RWPE2 (cell line): ENCODE measurements at regions not wholly inside any gene's neighbourhood (a gene's known extent, or its start where the extent isn't known, plus 50 kb on each side); places are given as distances from the start of the nearest gene placed in this dataset.

Source experiments
- ATAC-seq: fragments of 200-7000 bp; cut with Tn5 transposase; 3 replicates; pipeline ENCODE4 v1.9.1; 2021; ENCODE audit warnings: low read depth
- DNase-seq: peaks from one replicate; pipeline ENCODE4 v3.0.0-alpha.2; 2020; ENCODE audit warnings: low spot score
- H3K27ac ChIP-seq: fragments of 450-650 bp; 2 replicates; pipeline ENCODE4 v1.5.1; 2017; ENCODE audit warnings: mild to moderate bottlenecking; ENCODE audit not compliant: poor library complexity, severe bottlenecking
- H3K27me3 ChIP-seq: fragments of 250-450 bp; sonication (Bioruptor Pico); 2 replicates; pipeline ENCODE4 v1.5.1; 2021; ENCODE audit warnings: mild to moderate bottlenecking, moderate library complexity; ENCODE audit not compliant: insufficient read depth, poor library complexity, severe bottlenecking
- H3K36me3 ChIP-seq: fragments of 250-450 bp; sonication (Bioruptor Pico); 2 replicates; pipeline ENCODE4 v1.5.1; 2020; ENCODE audit warnings: low read depth, mild to moderate bottlenecking, moderate library complexity
- H3K4me1 ChIP-seq: fragments of 250-450 bp; sonication (Bioruptor Pico); 2 replicates; pipeline ENCODE4 v1.5.1; 2021; ENCODE audit warnings: mild to moderate bottlenecking, moderate library complexity; ENCODE audit not compliant: insufficient read depth, poor library complexity, severe bottlenecking
- H3K4me3 ChIP-seq: fragments of 250-450 bp; sonication (Bioruptor Pico); 2 replicates; pipeline ENCODE4 v1.5.1; 2021; ENCODE audit warnings: mild to moderate bottlenecking, moderate library complexity; ENCODE audit not compliant: severe bottlenecking
- H3K9me3 ChIP-seq: fragments of 250-450 bp; sonication (Bioruptor Pico); 2 replicates; pipeline ENCODE4 v1.5.1; 2021; ENCODE audit warnings: mild to moderate bottlenecking, moderate library complexity; ENCODE audit not compliant: severe bottlenecking
- CTCF ChIP-seq: fragments of 450-650 bp; IDR thresholded peaks from one replicate; pipeline ENCODE4 v1.5.1; 2017; ENCODE audit warnings: mild to moderate bottlenecking, moderate library complexity; ENCODE audit not compliant: poor library complexity, severe bottlenecking

GRCh38 chr11:115566180-115566764 is 62.1 kb upstream of the CADM1 start:
- no peak for DNase-seq
- no peak for ATAC-seq

GRCh38 chr11:115564851-115565250 is 60.6 kb upstream of the CADM1 start:
- ATAC-seq (no peak), DNase-seq (no peak)
- Histone ChIP-seq H3K27ac (no peak overlapping the region), H3K4me3 (no peak overlapping the region), H3K36me3 (no peaks in the 10 kb centered on the region), H3K9me3 (no peaks in the 10 kb centered on the region), H3K4me1 (no peaks in the 10 kb centered on the region), H3K27me3 (no peaks in the 10 kb centered on the region)
- no peak for TF ChIP-seq CTCF

More at GRCh38 chr11:115566180-115566764, 62.1 kb upstream of the CADM1 start:
- no peaks in the 10 kb centered on the region for H3K9me3 ChIP-seq
- TF ChIP-seq CTCF = no peak
- H3K4me1 ChIP-seq = no peaks in the 10 kb centered on the region
- no peak overlapping the region for H3K27ac ChIP-seq
- H3K27me3 ChIP-seq = no peaks in the 10 kb centered on the region
- no peak overlapping the region for H3K4me3 ChIP-seq
- H3K36me3 ChIP-seq = no peaks in the 10 kb centered on the region

DNA sequence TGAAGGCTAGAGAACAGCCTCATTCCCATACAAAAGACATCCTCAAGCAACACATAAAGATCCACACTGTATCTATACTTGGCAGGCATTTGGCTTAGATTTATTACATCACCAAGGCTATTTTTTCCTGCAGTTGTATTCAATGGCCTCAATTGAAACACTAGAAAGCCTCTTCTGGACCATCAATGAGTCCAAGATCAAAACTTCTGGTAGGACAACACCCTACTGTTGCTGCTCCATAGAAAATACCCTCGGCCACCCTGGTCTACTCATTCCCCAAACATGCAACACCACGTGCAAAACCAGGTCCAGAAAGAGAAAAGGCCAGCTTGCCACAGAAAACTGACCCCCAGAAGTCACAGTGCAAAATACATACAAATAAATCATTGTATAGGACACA is 56.9 kb upstream of the CADM1 start:
- no peak for TF ChIP-seq CTCF
- H3K27ac ChIP-seq = no peak overlapping the region
- H3K9me3 ChIP-seq = no peaks in the 10 kb centered on the region
- DNase-seq (no peak), ATAC-seq (no peak)
- no peaks in the 10 kb centered on the region for H3K27me3 ChIP-seq
- no peaks in the 10 kb centered on the region for H3K4me1 ChIP-seq
- no peaks in the 10 kb centered on the region for H3K36me3 ChIP-seq
- no peak overlapping the region for H3K4me3 ChIP-seq

DNA sequence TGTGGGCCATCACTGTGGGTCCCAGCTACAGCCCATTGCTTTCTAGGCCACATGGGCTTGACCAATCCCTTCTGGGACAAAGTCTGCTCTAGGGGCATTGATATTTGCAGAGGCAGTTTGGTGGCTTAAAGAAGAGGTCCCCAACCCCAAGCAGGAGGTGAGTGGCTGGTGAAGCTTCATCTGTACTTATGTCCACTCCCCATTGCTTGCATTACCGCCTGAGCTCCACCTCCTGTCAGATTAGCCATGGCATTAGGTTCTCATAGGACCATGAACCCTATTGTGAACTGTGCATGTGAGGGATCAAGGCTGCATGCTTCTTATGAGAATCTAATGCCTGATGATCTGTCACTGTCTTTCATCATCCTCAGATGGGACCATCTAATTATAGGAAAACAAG is 54.4 kb upstream of the CADM1 start:
- H3K4me1 ChIP-seq = no peaks in the 10 kb centered on the region
- no peak overlapping the region for H3K4me3 ChIP-seq
- H3K36me3 ChIP-seq = no peaks in the 10 kb centered on the region
- DNase-seq (no peak), ATAC-seq (no peak)
- no peak for TF ChIP-seq CTCF
- no peaks in the 10 kb centered on the region for H3K9me3 ChIP-seq
- no peaks in the 10 kb centered on the region for H3K27me3 ChIP-seq
- no peak overlapping the region for H3K27ac ChIP-seq

- ATAC-seq (no peak), DNase-seq (no peak)
- Histone ChIP-seq H3K4me3 (no peak overlapping the region), H3K36me3 (no peaks in the 10 kb centered on the region), H3K27ac (no peak overlapping the region), H3K4me1 (no peaks in the 10 kb centered on the region), H3K9me3 (no peaks in the 10 kb centered on the region), H3K27me3 (no peaks in the 10 kb centered on the region)
- TF ChIP-seq CTCF = no peak
Observed at GRCh38 chr11:115557681-115558080, 53.5 kb upstream of the CADM1 start.
